CD4-positive, alpha-beta T cell treated with Interleukin-2 at 100 ng/mL for 4 hours (primary cell): ENCODE measurements at regions not wholly inside any gene's neighbourhood (a gene's known extent, or its start where the extent isn't known, plus 50 kb on each side); places are given as distances from the start of the nearest gene placed in this dataset.

Experiments
- DNase-seq: peaks from one replicate; pipeline ENCODE4 v3.0.0-alpha.2; 2020; ENCODE audit warnings: low spot score

- DNase-seq, result no peak
These were observed 678.8 kb downstream of the MCTP2 start for GRCh38 chr15:94910166-94910565.

GRCh38 chr15:94912760-94913159, 681.4 kb downstream of the MCTP2 start:
- no peak for DNase-seq

GRCh38 chr15:94917068-94917467, 685.7 kb downstream of the MCTP2 start:
- no peak for DNase-seq

GRCh38 chr15:94921936-94922335, 690.6 kb downstream of the MCTP2 start:
- DNase-seq, result no peak

GRCh38 chr15:94924057-94924456, 692.7 kb downstream of the MCTP2 start:
- DNase-seq, result no peak

- no peak for DNase-seq
These were observed 693.7 kb downstream of the MCTP2 start for GRCh38 chr15:94924971-94925598.

- no peak for DNase-seq
These were observed 694.3 kb downstream of the MCTP2 start for GRCh38 chr15:94925680-94926079.

GRCh38 chr15:94927003-94927402, 695.6 kb downstream of the MCTP2 start:
- DNase-seq, result no peak

GRCh38 chr15:94929282-94929681, 697.9 kb downstream of the MCTP2 start:
- DNase-seq, result no peak

GRCh38 chr15:94930441-94930840, 699.1 kb downstream of the MCTP2 start:
- no peak for DNase-seq

GRCh38 chr15:94930960-94931359, 699.6 kb downstream of the MCTP2 start:
- no peak for DNase-seq

GRCh38 chr15:94934440-94934839, 703.1 kb downstream of the MCTP2 start:
- no peak for DNase-seq

- no peak for DNase-seq
These were observed 705.9 kb downstream of the MCTP2 start for GRCh38 chr15:94937242-94937641.

GRCh38 chr15:94943888-94944287, 712.5 kb downstream of the MCTP2 start:
- no peak for DNase-seq

- DNase-seq, result no peak
These were observed 720.2 kb downstream of the MCTP2 start for GRCh38 chr15:94951538-94951937.

GRCh38 chr15:94963953-94964352, 732.6 kb downstream of the MCTP2 start:
- no peak for DNase-seq

GRCh38 chr15:94965593-94965992, 734.2 kb downstream of the MCTP2 start:
- DNase-seq, result no peak

- DNase-seq, result no peak
These were observed 736.8 kb downstream of the MCTP2 start for GRCh38 chr15:94968133-94968532.

GRCh38 chr15:94970096-94970495, 738.7 kb downstream of the MCTP2 start:
- DNase-seq, result no peak

GRCh38 chr15:94970802-94971201, 739.4 kb downstream of the MCTP2 start:
- no peak for DNase-seq

- DNase-seq, result no peak
These were observed 741.0 kb downstream of the MCTP2 start for GRCh38 chr15:94972314-94972713.

GRCh38 chr15:94987085-94987484, 755.7 kb downstream of the MCTP2 start:
- no peak for DNase-seq

GRCh38 chr15:94991718-94992117, 760.4 kb downstream of the MCTP2 start:
- no peak for DNase-seq

- DNase-seq, result no peak
These were observed 778.3 kb downstream of the MCTP2 start for GRCh38 chr15:95009635-95010034.

GRCh38 chr15:95013381-95013780, 782.0 kb downstream of the MCTP2 start:
- DNase-seq, result no peak
